ENCODE measurements at regions not wholly inside any gene's neighbourhood (a gene's known extent, or its start where the extent isn't known, plus 50 kb on each side); places are given as distances from the start of the nearest gene placed in this dataset.

GRCh38 chr5:125005266-125005665, 258.8 kb upstream of the ZNF608 start:
- no peak for DNase-seq (ENCODE audit: low spot score)

- no peak for DNase-seq (ENCODE audit: low spot score)
Measured at GRCh38 chr5:125006011-125006685, 259.7 kb upstream of the ZNF608 start.

GRCh38 chr5:125010356-125010755, 263.9 kb upstream of the ZNF608 start:
- no peak for DNase-seq (ENCODE audit: low spot score)

- DNase-seq (ENCODE audit: low spot score), result no peak
Measured at GRCh38 chr5:125011014-125011413, 264.6 kb upstream of the ZNF608 start.

GRCh38 chr5:125011419-125011818, 265.0 kb upstream of the ZNF608 start:
- no peak for DNase-seq (ENCODE audit: low spot score)

- DNase-seq (ENCODE audit: low spot score), result no peak
Measured at GRCh38 chr5:125011947-125012346, 265.5 kb upstream of the ZNF608 start.

- DNase-seq (ENCODE audit: low spot score), result no peak
Measured at GRCh38 chr5:125012727-125013451, 266.4 kb upstream of the ZNF608 start.

- no peak for DNase-seq (ENCODE audit: low spot score)
Measured at GRCh38 chr5:125014202-125014601, 267.8 kb upstream of the ZNF608 start.

GRCh38 chr5:125017796-125018195, 271.4 kb upstream of the ZNF608 start:
- DNase-seq (ENCODE audit: low spot score), result no peak

GRCh38 chr5:125023673-125024072, 277.2 kb upstream of the ZNF608 start:
- DNase-seq (ENCODE audit: low spot score), result no peak

GRCh38 chr5:125026867-125027731, 280.7 kb upstream of the ZNF608 start:
- DNase-seq (ENCODE audit: low spot score), result no peak

- no peak for DNase-seq (ENCODE audit: low spot score)
Measured at GRCh38 chr5:125032286-125032685, 285.8 kb upstream of the ZNF608 start.

- DNase-seq (ENCODE audit: low spot score), result no peak
Measured at GRCh38 chr5:125033602-125034001, 287.2 kb upstream of the ZNF608 start.

GRCh38 chr5:125034331-125034730, 287.9 kb upstream of the ZNF608 start:
- DNase-seq (ENCODE audit: low spot score), result no peak

GRCh38 chr5:125036494-125036893, 290.1 kb upstream of the ZNF608 start:
- DNase-seq (ENCODE audit: low spot score), result no peak

- no peak for DNase-seq (ENCODE audit: low spot score)
Measured at GRCh38 chr5:125037020-125037419, 290.6 kb upstream of the ZNF608 start.

GRCh38 chr5:125037530-125037929, 291.1 kb upstream of the ZNF608 start:
- DNase-seq (ENCODE audit: low spot score), result no peak

GRCh38 chr5:125038477-125038876, 292.0 kb upstream of the ZNF608 start:
- DNase-seq (ENCODE audit: low spot score), result no peak

GRCh38 chr5:125041798-125042197, 295.4 kb upstream of the ZNF608 start:
- no peak for DNase-seq (ENCODE audit: low spot score)

GRCh38 chr5:125042261-125042890, 295.9 kb upstream of the ZNF608 start:
- DNase-seq (ENCODE audit: low spot score), result no peak

GRCh38 chr5:125043781-125044391, 297.4 kb upstream of the ZNF608 start:
- DNase-seq (ENCODE audit: low spot score), result no peak
